GM12878 (cell line): ENCODE measurements at regions not wholly inside any gene's neighbourhood (a gene's known extent, or its start where the extent isn't known, plus 50 kb on each side); places are given as distances from the start of the nearest gene placed in this dataset.

Experiments
- CREB1 ChIP-seq: IDR thresholded peaks from 2 replicates; pipeline ENCODE4 v1.6.1; 2012; ENCODE audit warnings: low read depth, mild to moderate bottlenecking, inconsistent platforms
- EED ChIP-seq: sonication (generic); IDR thresholded peaks from 2 replicates; pipeline ENCODE4 v1.6.1; 2016; ENCODE audit warnings: antibody characterized with exemption, low read depth
- SMARCA5 ChIP-seq: fragments of 450-650 bp; IDR thresholded peaks from 2 replicates; pipeline ENCODE4 v1.6.1; 2017; ENCODE audit warnings: mild to moderate bottlenecking
- TBL1XR1 ChIP-seq: IDR thresholded peaks from 2 replicates; pipeline ENCODE4 v1.6.1; 2012; ENCODE audit warnings: low read depth, low read length, improper control_type of control experiment
- TF ChIP-seq, protein P1 (sequence below): fragments of 450-650 bp; formaldehyde crosslinking; IDR thresholded peaks from 2 replicates; pipeline ENCODE4 v1.4.0; 2020; ENCODE audit warnings: mild to moderate bottlenecking, moderate library complexity
- TF ChIP-seq, protein P2 (sequence below): fragments of 450-650 bp; IDR thresholded peaks from 2 replicates; pipeline ENCODE4 v1.6.1; 2017; ENCODE audit warnings: mild to moderate bottlenecking
- TF ChIP-seq, protein P3 (sequence below): fragments of 450-650 bp; IDR thresholded peaks from 2 replicates; pipeline ENCODE4 v1.6.1; 2017; ENCODE audit warnings: mild to moderate bottlenecking, moderate library complexity

DNA sequence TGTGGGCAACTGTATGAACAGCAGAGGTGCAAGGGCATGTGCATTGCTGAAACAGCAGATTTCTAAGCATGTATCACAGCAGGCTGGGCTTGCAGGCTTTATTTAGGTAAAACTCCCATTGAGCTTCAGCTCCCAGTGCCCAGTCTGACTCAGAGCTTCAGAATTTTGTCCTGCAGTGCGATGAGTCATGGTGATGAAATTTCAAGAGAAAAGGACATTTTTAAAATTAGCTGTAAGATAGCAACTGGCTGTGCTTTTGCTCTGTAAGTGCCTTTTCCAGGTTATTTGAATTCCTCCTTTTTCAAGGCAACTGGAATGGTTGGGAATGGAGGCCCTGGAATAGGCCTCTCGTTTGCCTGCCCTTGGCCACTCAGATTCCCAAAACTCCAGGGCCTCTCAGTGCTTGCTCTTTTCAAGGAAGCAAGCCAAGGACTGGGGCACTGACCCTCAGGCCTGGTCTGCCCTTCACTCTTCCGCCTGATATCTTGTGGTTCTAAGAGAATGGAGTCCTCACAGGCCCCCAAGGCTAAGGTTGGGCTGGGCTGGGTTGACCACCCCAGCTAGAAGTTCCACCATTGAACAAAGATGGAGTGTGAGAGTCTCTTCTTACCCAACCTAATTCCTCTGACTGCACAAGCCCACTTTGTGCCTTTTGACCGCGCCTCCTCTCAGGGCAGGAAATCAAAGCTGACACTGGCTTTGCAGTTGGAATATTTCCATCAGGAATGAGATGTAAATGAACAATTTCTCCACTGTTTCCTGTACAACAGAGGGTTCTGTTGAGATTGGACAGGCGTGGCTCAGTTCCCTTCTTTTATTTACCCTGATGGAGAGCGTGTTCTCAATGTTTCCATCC, 59.5 kb upstream of the PRSS23 start (continued):
- TF ChIP-seq, protein P1, sequence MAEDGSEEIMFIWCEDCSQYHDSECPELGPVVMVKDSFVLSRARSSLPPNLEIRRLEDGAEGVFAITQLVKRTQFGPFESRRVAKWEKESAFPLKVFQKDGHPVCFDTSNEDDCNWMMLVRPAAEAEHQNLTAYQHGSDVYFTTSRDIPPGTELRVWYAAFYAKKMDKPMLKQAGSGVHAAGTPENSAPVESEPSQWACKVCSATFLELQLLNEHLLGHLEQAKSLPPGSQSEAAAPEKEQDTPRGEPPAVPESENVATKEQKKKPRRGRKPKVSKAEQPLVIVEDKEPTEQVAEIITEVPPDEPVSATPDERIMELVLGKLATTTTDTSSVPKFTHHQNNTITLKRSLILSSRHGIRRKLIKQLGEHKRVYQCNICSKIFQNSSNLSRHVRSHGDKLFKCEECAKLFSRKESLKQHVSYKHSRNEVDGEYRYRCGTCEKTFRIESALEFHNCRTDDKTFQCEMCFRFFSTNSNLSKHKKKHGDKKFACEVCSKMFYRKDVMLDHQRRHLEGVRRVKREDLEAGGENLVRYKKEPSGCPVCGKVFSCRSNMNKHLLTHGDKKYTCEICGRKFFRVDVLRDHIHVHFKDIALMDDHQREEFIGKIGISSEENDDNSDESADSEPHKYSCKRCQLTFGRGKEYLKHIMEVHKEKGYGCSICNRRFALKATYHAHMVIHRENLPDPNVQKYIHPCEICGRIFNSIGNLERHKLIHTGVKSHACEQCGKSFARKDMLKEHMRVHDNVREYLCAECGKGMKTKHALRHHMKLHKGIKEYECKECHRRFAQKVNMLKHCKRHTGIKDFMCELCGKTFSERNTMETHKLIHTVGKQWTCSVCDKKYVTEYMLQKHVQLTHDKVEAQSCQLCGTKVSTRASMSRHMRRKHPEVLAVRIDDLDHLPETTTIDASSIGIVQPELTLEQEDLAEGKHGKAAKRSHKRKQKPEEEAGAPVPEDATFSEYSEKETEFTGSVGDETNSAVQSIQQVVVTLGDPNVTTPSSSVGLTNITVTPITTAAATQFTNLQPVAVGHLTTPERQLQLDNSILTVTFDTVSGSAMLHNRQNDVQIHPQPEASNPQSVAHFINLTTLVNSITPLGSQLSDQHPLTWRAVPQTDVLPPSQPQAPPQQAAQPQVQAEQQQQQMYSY (CRISPR knock-in tag), result no peak
- TF ChIP-seq TBL1XR1 (no peak), EED (no peak), CREB1 (no peak), SMARCA5 (no peak)
- TF ChIP-seq, protein P2, sequence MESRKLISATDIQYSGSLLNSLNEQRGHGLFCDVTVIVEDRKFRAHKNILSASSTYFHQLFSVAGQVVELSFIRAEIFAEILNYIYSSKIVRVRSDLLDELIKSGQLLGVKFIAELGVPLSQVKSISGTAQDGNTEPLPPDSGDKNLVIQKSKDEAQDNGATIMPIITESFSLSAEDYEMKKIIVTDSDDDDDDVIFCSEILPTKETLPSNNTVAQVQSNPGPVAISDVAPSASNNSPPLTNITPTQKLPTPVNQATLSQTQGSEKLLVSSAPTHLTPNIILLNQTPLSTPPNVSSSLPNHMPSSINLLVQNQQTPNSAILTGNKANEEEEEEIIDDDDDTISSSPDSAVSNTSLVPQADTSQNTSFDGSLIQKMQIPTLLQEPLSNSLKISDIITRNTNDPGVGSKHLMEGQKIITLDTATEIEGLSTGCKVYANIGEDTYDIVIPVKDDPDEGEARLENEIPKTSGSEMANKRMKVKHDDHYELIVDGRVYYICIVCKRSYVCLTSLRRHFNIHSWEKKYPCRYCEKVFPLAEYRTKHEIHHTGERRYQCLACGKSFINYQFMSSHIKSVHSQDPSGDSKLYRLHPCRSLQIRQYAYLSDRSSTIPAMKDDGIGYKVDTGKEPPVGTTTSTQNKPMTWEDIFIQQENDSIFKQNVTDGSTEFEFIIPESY, result no peak
- TF ChIP-seq, protein P3, sequence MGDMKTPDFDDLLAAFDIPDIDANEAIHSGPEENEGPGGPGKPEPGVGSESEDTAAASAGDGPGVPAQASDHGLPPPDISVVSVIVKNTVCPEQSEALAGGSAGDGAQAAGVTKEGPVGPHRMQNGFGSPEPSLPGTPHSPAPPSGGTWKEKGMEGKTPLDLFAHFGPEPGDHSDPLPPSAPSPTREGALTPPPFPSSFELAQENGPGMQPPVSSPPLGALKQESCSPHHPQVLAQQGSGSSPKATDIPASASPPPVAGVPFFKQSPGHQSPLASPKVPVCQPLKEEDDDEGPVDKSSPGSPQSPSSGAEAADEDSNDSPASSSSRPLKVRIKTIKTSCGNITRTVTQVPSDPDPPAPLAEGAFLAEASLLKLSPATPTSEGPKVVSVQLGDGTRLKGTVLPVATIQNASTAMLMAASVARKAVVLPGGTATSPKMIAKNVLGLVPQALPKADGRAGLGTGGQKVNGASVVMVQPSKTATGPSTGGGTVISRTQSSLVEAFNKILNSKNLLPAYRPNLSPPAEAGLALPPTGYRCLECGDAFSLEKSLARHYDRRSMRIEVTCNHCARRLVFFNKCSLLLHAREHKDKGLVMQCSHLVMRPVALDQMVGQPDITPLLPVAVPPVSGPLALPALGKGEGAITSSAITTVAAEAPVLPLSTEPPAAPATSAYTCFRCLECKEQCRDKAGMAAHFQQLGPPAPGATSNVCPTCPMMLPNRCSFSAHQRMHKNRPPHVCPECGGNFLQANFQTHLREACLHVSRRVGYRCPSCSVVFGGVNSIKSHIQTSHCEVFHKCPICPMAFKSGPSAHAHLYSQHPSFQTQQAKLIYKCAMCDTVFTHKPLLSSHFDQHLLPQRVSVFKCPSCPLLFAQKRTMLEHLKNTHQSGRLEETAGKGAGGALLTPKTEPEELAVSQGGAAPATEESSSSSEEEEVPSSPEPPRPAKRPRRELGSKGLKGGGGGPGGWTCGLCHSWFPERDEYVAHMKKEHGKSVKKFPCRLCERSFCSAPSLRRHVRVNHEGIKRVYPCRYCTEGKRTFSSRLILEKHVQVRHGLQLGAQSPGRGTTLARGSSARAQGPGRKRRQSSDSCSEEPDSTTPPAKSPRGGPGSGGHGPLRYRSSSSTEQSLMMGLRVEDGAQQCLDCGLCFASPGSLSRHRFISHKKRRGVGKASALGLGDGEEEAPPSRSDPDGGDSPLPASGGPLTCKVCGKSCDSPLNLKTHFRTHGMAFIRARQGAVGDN, result no peak
